DOHH2 (cell line): ENCODE measurements at regions not wholly inside any gene's neighbourhood (a gene's known extent, or its start where the extent isn't known, plus 50 kb on each side); places are given as distances from the start of the nearest gene placed in this dataset.

Source experiments
- EZH2phosphoT487 ChIP-seq: fragments of 200-600 bp; sonication (generic); IDR thresholded peaks from 2 replicates; pipeline ENCODE4 v1.6.1; 2017; ENCODE audit warnings: borderline replicate concordance, mild to moderate bottlenecking, antibody characterized with exemption, low read length, moderate library complexity, mixed read lengths
- TF ChIP-seq, protein P1 (sequence below): fragments of 200-600 bp; sonication (generic); IDR thresholded peaks from one replicate; pipeline ENCODE4 v1.5.1; 2014; ENCODE audit warnings: antibody characterized with exemption, mild to moderate bottlenecking, low read depth, low read length; ENCODE audit not compliant: poor library complexity, severe bottlenecking

- TF ChIP-seq, protein P1, sequence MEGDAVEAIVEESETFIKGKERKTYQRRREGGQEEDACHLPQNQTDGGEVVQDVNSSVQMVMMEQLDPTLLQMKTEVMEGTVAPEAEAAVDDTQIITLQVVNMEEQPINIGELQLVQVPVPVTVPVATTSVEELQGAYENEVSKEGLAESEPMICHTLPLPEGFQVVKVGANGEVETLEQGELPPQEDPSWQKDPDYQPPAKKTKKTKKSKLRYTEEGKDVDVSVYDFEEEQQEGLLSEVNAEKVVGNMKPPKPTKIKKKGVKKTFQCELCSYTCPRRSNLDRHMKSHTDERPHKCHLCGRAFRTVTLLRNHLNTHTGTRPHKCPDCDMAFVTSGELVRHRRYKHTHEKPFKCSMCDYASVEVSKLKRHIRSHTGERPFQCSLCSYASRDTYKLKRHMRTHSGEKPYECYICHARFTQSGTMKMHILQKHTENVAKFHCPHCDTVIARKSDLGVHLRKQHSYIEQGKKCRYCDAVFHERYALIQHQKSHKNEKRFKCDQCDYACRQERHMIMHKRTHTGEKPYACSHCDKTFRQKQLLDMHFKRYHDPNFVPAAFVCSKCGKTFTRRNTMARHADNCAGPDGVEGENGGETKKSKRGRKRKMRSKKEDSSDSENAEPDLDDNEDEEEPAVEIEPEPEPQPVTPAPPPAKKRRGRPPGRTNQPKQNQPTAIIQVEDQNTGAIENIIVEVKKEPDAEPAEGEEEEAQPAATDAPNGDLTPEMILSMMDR, result no peak
- TF ChIP-seq EZH2phosphoT487, result no peak
Measured at GRCh38 chr2:150122871-150123613, 364.4 kb downstream of the RND3 start.
